ENCODE measurements at regions not wholly inside any gene's neighbourhood (a gene's known extent, or its start where the extent isn't known, plus 50 kb on each side); places are given as distances from the start of the nearest gene placed in this dataset.

GRCh38 chr17:27382025-27382424, 74.2 kb upstream of the KSR1 start:
- TF ChIP-seq CTCF (IDR thresholded peaks at IDR 0.05; ENCODE audit: insufficient read depth, low read depth, low read length) (no peak), EZH2 (IDR thresholded peaks at IDR 0.05; ENCODE audit: insufficient read depth, low read length) (no peak)
- H3K4me1 Mint-ChIP-seq (ENCODE audit: low read depth, unreplicated experiment), result peaks cover 11% of the 10 kb centered on the region
- H3K4me3 Mint-ChIP-seq (ENCODE audit: unreplicated experiment), result no peak overlapping the region
- H3K27me3 ChIP-seq (ENCODE audit: insufficient read depth, low read length), result no peaks in the 10 kb centered on the region
- no peaks in the 10 kb centered on the region for H3K79me2 ChIP-seq (ENCODE audit: insufficient read depth, low read length)
- peaks cover 4% of the 10 kb centered on the region for H3K36me3 Mint-ChIP-seq (ENCODE audit: low read depth, unreplicated experiment)
- no peak overlapping the region for H3K4me3 ChIP-seq (ENCODE audit: insufficient read depth, low read depth, low read length)
- peaks cover 2% of the 10 kb centered on the region for H3K9me3 ChIP-seq (ENCODE audit: insufficient read depth, low read depth, low read length)
- no peak overlapping the region for H3K9ac ChIP-seq (ENCODE audit: low read length)
- H3K36me3 ChIP-seq (ENCODE audit: insufficient read depth, low read length), result no peaks in the 10 kb centered on the region
- FAIRE-seq (no peak), DNase-seq (ENCODE audit: low read depth) (no peak)
- H3K27ac Mint-ChIP-seq (ENCODE audit: unreplicated experiment), result peak overlapping the region; percentile 35
- no peak overlapping the region for H2AFZ ChIP-seq (ENCODE audit: low read depth, low read length)
- peaks cover 5% of the 10 kb centered on the region for H3K9me3 Mint-ChIP-seq (ENCODE audit: unreplicated experiment)
- no peaks in the 10 kb centered on the region for H4K20me1 ChIP-seq (ENCODE audit: insufficient read depth, low read length)
- H3K4me2 ChIP-seq (ENCODE audit: low read length), result no peak overlapping the region
- H3K4me1 ChIP-seq (ENCODE audit: insufficient read depth, low read length), result peaks cover 39% of the 10 kb centered on the region
- no peak overlapping the region for H3K27ac ChIP-seq (ENCODE audit: low read depth, low read length)
- H3K27me3 Mint-ChIP-seq (ENCODE audit: low read depth, unreplicated experiment), result peaks cover 9% of the 10 kb centered on the region

- Histone ChIP-seq H4K20me1 (ENCODE audit: insufficient read depth, low read length) (no peaks in the 10 kb centered on the region), H3K36me3 (ENCODE audit: insufficient read depth, low read length) (no peaks in the 10 kb centered on the region), H3K9me3 (ENCODE audit: insufficient read depth, low read depth, low read length) (peaks cover 2% of the 10 kb centered on the region), H3K27me3 (ENCODE audit: insufficient read depth, low read length) (no peaks in the 10 kb centered on the region), H3K4me3 (ENCODE audit: insufficient read depth, low read depth, low read length) (no peak overlapping the region), H3K4me2 (ENCODE audit: low read length) (peak overlapping the region; percentile 66), H3K4me1 (ENCODE audit: insufficient read depth, low read length) (peaks cover 33% of the 10 kb centered on the region), H3K9ac (ENCODE audit: low read length) (peak overlapping the region; percentile 67), H3K27ac (ENCODE audit: low read depth, low read length) (peak overlapping the region; percentile 74), H2AFZ (ENCODE audit: low read depth, low read length) (no peak overlapping the region), H3K79me2 (ENCODE audit: insufficient read depth, low read length) (no peaks in the 10 kb centered on the region)
- Mint-ChIP-seq H3K36me3 (ENCODE audit: low read depth, unreplicated experiment) (peaks cover 4% of the 10 kb centered on the region), H3K9me3 (ENCODE audit: unreplicated experiment) (peaks cover 2% of the 10 kb centered on the region), H3K27ac (ENCODE audit: unreplicated experiment) (peak overlapping the region; percentile 66), H3K4me1 (ENCODE audit: low read depth, unreplicated experiment) (peaks cover 11% of the 10 kb centered on the region), H3K4me3 (ENCODE audit: unreplicated experiment) (peak overlapping the region; percentile 45), H3K27me3 (ENCODE audit: low read depth, unreplicated experiment) (peaks cover 6% of the 10 kb centered on the region)
- no peak for TF ChIP-seq EZH2 (IDR thresholded peaks at IDR 0.05; ENCODE audit: insufficient read depth, low read length)
- no peak for TF ChIP-seq CTCF (IDR thresholded peaks at IDR 0.05; ENCODE audit: insufficient read depth, low read depth, low read length)
- DNase-seq (ENCODE audit: low read depth), result peak; percentile 96
- FAIRE-seq, result peak; percentile 97
Measured at GRCh38 chr17:27384261-27384701, 72.0 kb upstream of the KSR1 start.

GRCh38 chr17:27384726-27385125, 71.5 kb upstream of the KSR1 start:
- Histone ChIP-seq H3K27me3 (ENCODE audit: insufficient read depth, low read length) (no peaks in the 10 kb centered on the region), H4K20me1 (ENCODE audit: insufficient read depth, low read length) (no peaks in the 10 kb centered on the region), H3K4me2 (ENCODE audit: low read length) (peak overlapping the region; percentile 66), H3K79me2 (ENCODE audit: insufficient read depth, low read length) (no peaks in the 10 kb centered on the region), H3K9me3 (ENCODE audit: insufficient read depth, low read depth, low read length) (peaks cover 2% of the 10 kb centered on the region), H3K27ac (ENCODE audit: low read depth, low read length) (peak overlapping the region; percentile 74), H3K4me1 (ENCODE audit: insufficient read depth, low read length) (peaks cover 29% of the 10 kb centered on the region), H3K9ac (ENCODE audit: low read length) (peak overlapping the region; percentile 67), H3K36me3 (ENCODE audit: insufficient read depth, low read length) (no peaks in the 10 kb centered on the region), H2AFZ (ENCODE audit: low read depth, low read length) (no peak overlapping the region), H3K4me3 (ENCODE audit: insufficient read depth, low read depth, low read length) (no peak overlapping the region)
- Mint-ChIP-seq H3K36me3 (ENCODE audit: low read depth, unreplicated experiment) (peaks cover 4% of the 10 kb centered on the region), H3K27ac (ENCODE audit: unreplicated experiment) (no peak overlapping the region), H3K27me3 (ENCODE audit: low read depth, unreplicated experiment) (peaks cover 5% of the 10 kb centered on the region), H3K4me3 (ENCODE audit: unreplicated experiment) (no peak overlapping the region), H3K4me1 (ENCODE audit: low read depth, unreplicated experiment) (peaks cover 11% of the 10 kb centered on the region), H3K9me3 (ENCODE audit: unreplicated experiment) (peaks cover 2% of the 10 kb centered on the region)
- TF ChIP-seq EZH2 (IDR thresholded peaks at IDR 0.05; ENCODE audit: insufficient read depth, low read length), result no peak
- no peak for TF ChIP-seq CTCF (IDR thresholded peaks at IDR 0.05; ENCODE audit: insufficient read depth, low read depth, low read length)
- no peak for FAIRE-seq
- DNase-seq (ENCODE audit: low read depth), result peak; percentile 38
